AG04449 (cell line): ENCODE measurements at regions not wholly inside any gene's neighbourhood (a gene's known extent, or its start where the extent isn't known, plus 50 kb on each side); places are given as distances from the start of the nearest gene placed in this dataset.

Source experiments
- CTCF ChIA-PET: fragments of 350-600 bp; formaldehyde crosslinking; extraction: SDS; loops from one replicate; lab custom pipeline; 2021; ENCODE audit warnings: antibody characterized with exemption; lab: Yijun Ruan, JAX
- POLR2A ChIA-PET: fragments of 400-600, 350-600 bp; formaldehyde crosslinking; extraction: SDS; loops from one replicate; lab custom pipeline; 2020; ENCODE audit warnings: antibody characterized with exemption, inconsistent platforms; lab: Yijun Ruan, JAX
- DNase-seq: peaks from one replicate; pipeline ENCODE4 v3.0.0-alpha.2; 2010; ENCODE audit warnings: low read depth, low spot score
- H3K4me3 ChIP-seq: 2 replicates; pipeline ENCODE4 v1.5.1; 2011; ENCODE audit warnings: low read depth, mild to moderate bottlenecking, control low read depth, low read length
- TF ChIP-seq, protein P1 (sequence below): IDR thresholded peaks from one replicate; pipeline ENCODE4 v1.5.1; 2011; ENCODE audit warnings: mild to moderate bottlenecking, moderate library complexity, low read length, control low read depth, inconsistent platforms; ENCODE audit not compliant: insufficient read depth; ENCODE audit errors: missing control alignments

DNA sequence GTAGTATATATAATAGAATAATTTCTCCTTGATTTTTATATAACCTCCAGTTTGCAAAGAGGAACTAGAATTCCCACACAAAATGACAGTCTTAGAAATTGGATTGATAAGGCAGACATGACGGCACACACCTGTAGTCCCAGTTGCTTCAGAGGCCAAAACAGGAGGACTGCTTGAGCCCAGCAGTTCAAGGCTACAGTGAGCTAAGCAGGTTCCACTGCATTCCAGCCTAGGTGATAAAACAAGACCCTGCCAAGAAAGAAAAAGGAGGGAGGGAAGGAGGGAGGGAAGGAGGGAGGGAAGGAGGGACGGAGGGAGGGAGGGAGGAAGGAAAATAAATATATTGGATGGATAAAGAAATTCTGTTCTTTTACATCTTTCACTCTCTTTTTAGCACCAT, 77.6 kb upstream of the SASH1 start:
- TF ChIP-seq, protein P1, sequence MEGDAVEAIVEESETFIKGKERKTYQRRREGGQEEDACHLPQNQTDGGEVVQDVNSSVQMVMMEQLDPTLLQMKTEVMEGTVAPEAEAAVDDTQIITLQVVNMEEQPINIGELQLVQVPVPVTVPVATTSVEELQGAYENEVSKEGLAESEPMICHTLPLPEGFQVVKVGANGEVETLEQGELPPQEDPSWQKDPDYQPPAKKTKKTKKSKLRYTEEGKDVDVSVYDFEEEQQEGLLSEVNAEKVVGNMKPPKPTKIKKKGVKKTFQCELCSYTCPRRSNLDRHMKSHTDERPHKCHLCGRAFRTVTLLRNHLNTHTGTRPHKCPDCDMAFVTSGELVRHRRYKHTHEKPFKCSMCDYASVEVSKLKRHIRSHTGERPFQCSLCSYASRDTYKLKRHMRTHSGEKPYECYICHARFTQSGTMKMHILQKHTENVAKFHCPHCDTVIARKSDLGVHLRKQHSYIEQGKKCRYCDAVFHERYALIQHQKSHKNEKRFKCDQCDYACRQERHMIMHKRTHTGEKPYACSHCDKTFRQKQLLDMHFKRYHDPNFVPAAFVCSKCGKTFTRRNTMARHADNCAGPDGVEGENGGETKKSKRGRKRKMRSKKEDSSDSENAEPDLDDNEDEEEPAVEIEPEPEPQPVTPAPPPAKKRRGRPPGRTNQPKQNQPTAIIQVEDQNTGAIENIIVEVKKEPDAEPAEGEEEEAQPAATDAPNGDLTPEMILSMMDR: no peak
- ChIA-PET POLR2A (no interaction called here), CTCF (interaction anchor here (2.5 to 4.0 kb wide), 2 partner anchors 13 to 85 kb away, joined by 11 to 23 read pairs; no protein-coding TSS in a partner anchor)
- DNase-seq: no peak
- H3K4me3 ChIP-seq: no peak overlapping the region

DNA sequence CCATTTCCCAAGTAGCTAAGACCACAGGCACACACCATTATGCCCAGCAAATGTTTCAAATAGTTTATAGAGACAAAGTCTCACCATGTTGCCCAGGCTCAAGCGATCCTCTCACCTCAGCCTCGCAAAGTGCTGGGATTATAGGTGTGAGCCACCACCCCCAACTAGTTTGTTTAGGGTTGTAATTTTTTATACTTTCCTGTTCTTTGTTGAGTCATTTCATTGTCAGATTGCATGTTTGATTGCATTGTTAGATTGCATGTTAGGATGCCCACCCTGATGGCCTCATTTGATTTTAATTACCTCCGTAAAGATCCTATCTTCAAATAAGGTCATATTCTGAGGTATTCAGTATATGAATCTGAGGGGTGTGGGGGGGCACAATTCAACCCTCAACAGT, 73.3 kb upstream of the SASH1 start:
- CTCF ChIA-PET: interaction anchor here (0.8 to 3.1 kb wide), 3 partner anchors 18 to 92 kb away, joined by 4 to 14 read pairs (median 5); no protein-coding TSS in a partner anchor
- TF ChIP-seq, protein P1: no peak
- POLR2A ChIA-PET: no interaction called here

DNA sequence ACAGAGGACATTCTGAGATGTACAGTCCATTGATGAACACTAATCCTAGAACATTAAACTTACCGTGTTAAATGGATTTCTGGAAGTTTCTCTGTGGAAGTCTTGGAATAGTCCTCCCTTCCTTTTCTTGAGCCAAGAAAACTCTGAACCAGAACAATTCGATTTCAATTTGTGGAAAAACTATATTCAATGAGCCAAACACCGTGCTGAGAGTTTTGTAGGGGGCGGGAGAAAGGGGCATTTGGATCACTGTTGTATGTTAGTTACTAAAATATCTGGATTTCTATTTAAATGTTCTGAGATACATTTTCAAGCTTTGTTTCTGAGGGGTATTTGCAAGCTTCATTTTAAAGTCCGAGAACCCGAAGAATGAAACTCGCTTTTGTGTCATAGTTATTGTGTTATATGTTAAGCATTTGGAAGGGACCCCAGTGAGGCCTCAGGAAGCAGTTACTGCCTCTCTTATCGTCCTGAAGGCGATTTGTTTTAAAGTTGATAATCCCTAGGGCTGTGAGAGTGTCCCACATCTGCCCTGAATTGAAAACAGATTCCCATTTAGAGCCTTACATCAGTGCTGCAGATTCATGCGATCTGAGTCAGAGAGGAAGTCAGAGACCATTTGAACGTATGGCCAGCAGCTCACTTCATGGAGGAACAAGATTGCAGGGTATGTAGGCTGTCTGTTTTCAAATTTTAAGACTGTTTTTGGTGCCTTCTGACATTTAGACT, 70.8 kb upstream of the SASH1 start:
- peak overlapping the region; percentile 53 for H3K4me3 ChIP-seq
- peak; percentile 94 for DNase-seq
- POLR2A ChIA-PET: interaction anchor here (0.9 to 1.3 kb wide), 4 partner anchors 16 to 80 kb away, joined by 3 to 5 read pairs (median 4); no protein-coding TSS in a partner anchor
- TF ChIP-seq, protein P1: no peak
- CTCF ChIA-PET: interaction anchor here (1.7 to 1.9 kb wide), 2 partner anchors 92 to 95 kb away, joined by 6 to 7 read pairs; no protein-coding TSS in a partner anchor

More for the DNA sequence above, 73.3 kb upstream of the SASH1 start:
- DNase-seq: no peak
- no peak overlapping the region for H3K4me3 ChIP-seq

DNA sequence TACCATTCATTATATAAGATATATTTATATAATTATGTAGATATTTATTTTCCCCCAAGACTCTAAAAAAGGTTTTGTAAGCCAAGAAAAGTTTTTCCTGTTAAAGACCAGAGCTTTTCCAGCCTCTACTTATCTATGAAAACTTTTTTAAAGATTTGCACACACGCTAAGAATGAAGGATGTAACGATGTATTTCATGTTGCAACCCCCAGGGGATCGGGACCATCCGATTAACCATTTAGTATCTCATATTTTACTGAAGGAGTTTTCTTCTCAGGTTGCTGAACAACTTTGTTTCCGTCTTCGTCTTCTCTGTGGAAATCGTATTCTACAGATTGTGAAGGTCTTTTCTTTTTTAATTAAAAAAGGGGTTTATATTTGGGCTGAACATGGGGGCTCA, 70.0 kb upstream of the SASH1 start:
- CTCF ChIA-PET: no interaction called here
- TF ChIP-seq, protein P1: no peak
- DNase-seq: no peak
- POLR2A ChIA-PET: interaction anchor here (1.0 to 1.3 kb wide), 2 partner anchors 15 to 81 kb away, joined by 3 to 5 read pairs; no protein-coding TSS in a partner anchor
- peak overlapping the region; percentile 53 for H3K4me3 ChIP-seq

DNA sequence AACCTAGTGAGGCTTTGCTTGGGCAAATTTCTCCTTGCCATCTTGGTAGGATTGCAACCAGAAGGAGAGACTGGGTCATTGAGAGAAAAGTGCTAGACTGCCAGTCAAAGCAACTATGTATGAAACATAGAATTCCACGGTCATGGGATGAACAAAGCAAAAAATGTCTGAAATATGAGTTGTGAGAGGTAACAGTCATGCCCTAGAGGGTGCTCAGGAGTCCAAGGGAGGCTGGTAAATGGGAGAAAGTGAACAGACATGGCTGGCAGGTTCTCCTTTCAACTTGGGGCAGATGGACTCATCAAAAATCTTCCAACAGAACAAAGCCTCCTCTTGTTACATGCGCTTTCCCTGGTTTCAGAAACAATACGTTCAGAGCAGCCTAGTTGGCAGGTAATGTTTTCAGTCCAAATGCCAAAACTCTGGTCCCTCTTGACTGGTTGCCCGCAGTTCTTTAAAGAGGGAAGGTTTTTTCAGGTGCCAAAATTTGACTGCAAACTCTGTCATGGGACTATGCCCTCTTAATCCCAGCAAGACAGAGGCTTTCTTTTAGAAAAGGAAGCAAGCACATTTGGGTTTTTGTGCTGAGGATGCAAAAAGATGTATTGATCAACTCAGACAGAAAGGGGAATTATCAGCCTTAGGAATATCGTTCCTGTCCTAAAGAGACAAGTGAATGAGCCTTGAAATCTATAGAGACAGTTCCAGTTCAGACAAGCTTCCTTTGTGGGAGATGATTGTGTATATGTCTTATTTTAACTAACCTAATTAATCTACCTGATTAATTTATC, 68.5 kb upstream of the SASH1 start:
- POLR2A ChIA-PET: no interaction called here
- CTCF ChIA-PET: interaction anchor here (1.1 to 1.9 kb wide), 3 partner anchors 18 to 97 kb away, joined by 3 to 5 read pairs (median 3); no protein-coding TSS in a partner anchor
- H3K4me3 ChIP-seq: peak overlapping the region; percentile 53
- TF ChIP-seq, protein P1: peak; percentile 12
- no peak for DNase-seq
